Esophagus muscularis mucosa (tissue), 3 donors: ENCODE measurements at regions not wholly inside any gene's neighbourhood (a gene's known extent, or its start where the extent isn't known, plus 50 kb on each side); places are given as distances from the start of the nearest gene placed in this dataset.

Source experiments
- POLR2A ChIP-seq: fragments of 450-650 bp; IDR thresholded peaks from one replicate; pipeline ENCODE4 v1.6.1; 2017; ENCODE audit warnings: antibody characterized with exemption, moderate library complexity, mild to moderate bottlenecking, low read depth
- TF ChIP-seq, protein P1 (sequence below), 3 experiments: fragments of 200-600 bp in 2 of 3; fragments of 450-650 bp in 1 of 3; sonication (generic) in 2 of 3; IDR thresholded peaks; one replicate each; pipeline ENCODE4 v1.5.1; 2017 to 2019; ENCODE audit warnings: antibody characterized with exemption in 3 of 3, mild to moderate bottlenecking in 2 of 3, moderate library complexity in 1 of 3

DNA sequence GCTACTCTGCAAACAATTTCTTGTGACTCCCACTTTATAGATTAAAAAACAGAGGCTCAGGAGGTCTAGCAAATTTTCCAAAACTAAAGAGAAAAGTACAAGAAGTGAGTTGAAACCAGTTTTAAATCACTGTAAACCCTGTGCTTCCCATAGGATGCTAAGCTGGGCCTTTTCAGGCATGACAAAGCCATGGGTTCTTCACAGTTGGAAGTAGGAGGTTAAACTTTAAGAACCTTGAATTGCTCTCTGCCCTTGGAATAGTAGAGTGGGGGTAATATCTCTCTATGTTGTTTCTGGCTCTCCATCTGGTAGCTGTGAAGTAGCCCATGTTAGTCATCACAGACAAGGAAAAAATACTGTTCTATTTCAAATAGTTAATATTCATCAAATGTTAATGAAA lies 193.6 kb upstream of the SATB1 start:
- TF ChIP-seq, protein P1, sequence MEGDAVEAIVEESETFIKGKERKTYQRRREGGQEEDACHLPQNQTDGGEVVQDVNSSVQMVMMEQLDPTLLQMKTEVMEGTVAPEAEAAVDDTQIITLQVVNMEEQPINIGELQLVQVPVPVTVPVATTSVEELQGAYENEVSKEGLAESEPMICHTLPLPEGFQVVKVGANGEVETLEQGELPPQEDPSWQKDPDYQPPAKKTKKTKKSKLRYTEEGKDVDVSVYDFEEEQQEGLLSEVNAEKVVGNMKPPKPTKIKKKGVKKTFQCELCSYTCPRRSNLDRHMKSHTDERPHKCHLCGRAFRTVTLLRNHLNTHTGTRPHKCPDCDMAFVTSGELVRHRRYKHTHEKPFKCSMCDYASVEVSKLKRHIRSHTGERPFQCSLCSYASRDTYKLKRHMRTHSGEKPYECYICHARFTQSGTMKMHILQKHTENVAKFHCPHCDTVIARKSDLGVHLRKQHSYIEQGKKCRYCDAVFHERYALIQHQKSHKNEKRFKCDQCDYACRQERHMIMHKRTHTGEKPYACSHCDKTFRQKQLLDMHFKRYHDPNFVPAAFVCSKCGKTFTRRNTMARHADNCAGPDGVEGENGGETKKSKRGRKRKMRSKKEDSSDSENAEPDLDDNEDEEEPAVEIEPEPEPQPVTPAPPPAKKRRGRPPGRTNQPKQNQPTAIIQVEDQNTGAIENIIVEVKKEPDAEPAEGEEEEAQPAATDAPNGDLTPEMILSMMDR (IDR thresholded peaks at IDR 0.05), result no peak
- TF ChIP-seq POLR2A, result no peak
